Mesendoderm (in vitro differentiated cells): ENCODE measurements at regions not wholly inside any gene's neighbourhood (a gene's known extent, or its start where the extent isn't known, plus 50 kb on each side); places are given as distances from the start of the nearest gene placed in this dataset.

Experiments
- DNase-seq: peaks from one replicate; pipeline ENCODE4 v3.0.0; 2013
- H2AK5ac ChIP-seq: 2 replicates; pipeline ENCODE4 v1.6.1; 2013; ENCODE audit warnings: low read length, inconsistent platforms
- H2BK120ac ChIP-seq: 2 replicates; pipeline ENCODE4 v1.6.1; 2013; ENCODE audit warnings: low read depth, mild to moderate bottlenecking, low read length, moderate library complexity, mixed read lengths
- H2BK15ac ChIP-seq: replicated peaks from 2 replicates; pipeline ENCODE4 v1.6.1; 2013; ENCODE audit warnings: low read depth, mild to moderate bottlenecking, moderate library complexity
- H2BK5ac ChIP-seq: 2 replicates; pipeline ENCODE4 v1.6.1; 2013; ENCODE audit warnings: low read length, inconsistent platforms
- H3K18ac ChIP-seq: 2 replicates; pipeline ENCODE4 v1.6.1; 2013; ENCODE audit warnings: mild to moderate bottlenecking, low read length, mixed read lengths
- H3K23ac ChIP-seq: one replicate; pipeline ENCODE4 v1.6.1; 2013; ENCODE audit warnings: low read length
- H3K27ac ChIP-seq: 2 replicates; pipeline ENCODE4 v1.5.1; 2013; ENCODE audit warnings: low read depth, mild to moderate bottlenecking, inconsistent platforms, low read length, moderate library complexity
- H3K27me3 ChIP-seq: 2 replicates; pipeline ENCODE4 v1.6.1; 2013; ENCODE audit warnings: low read length, control low read depth, mild to moderate bottlenecking, inconsistent platforms; ENCODE audit not compliant: insufficient read depth, poor library complexity
- H3K36me3 ChIP-seq: 2 replicates; pipeline ENCODE4 v1.6.1; 2013; ENCODE audit warnings: low read length, inconsistent platforms; ENCODE audit not compliant: control insufficient read depth, insufficient read depth
- H3K4ac ChIP-seq: one replicate; pipeline ENCODE4 v1.6.1; 2013; ENCODE audit warnings: low read depth, mild to moderate bottlenecking, low read length, moderate library complexity
- H3K4me1 ChIP-seq: 2 replicates; pipeline ENCODE4 v1.6.1; 2013; ENCODE audit warnings: low read depth, low read length, inconsistent platforms; ENCODE audit not compliant: control insufficient read depth
- H3K4me2 ChIP-seq: 2 replicates; pipeline ENCODE4 v1.6.1; 2013; ENCODE audit warnings: low read length
- H3K4me3 ChIP-seq: 2 replicates; pipeline ENCODE4 v1.5.1; 2013; ENCODE audit warnings: mild to moderate bottlenecking, low read length
- H3K56ac ChIP-seq: one replicate; pipeline ENCODE4 v1.6.1; 2013; ENCODE audit warnings: low read length
- H3K79me1 ChIP-seq: 2 replicates; pipeline ENCODE4 v1.6.1; 2013; ENCODE audit warnings: low read length, inconsistent platforms
- H3K79me2 ChIP-seq: 2 replicates; pipeline ENCODE4 v1.6.1; 2013; ENCODE audit warnings: mild to moderate bottlenecking, low read length; ENCODE audit not compliant: control insufficient read depth, insufficient read depth
- H3K9ac ChIP-seq: 2 replicates; pipeline ENCODE4 v1.6.1; 2013; ENCODE audit warnings: low read length, inconsistent platforms
- H4K5ac ChIP-seq: one replicate; pipeline ENCODE4 v1.6.1; 2013; ENCODE audit warnings: low read length
- H4K8ac ChIP-seq: one replicate; pipeline ENCODE4 v1.6.1; 2013; ENCODE audit warnings: low read depth, mild to moderate bottlenecking, control low read depth, low read length, moderate library complexity
- WGBS: extraction: QIAGEN DNeasy Blood & Tissue Kit; methylation state at CpG from one replicate; pipeline ENCODE4 v1.1.7; 2013; ENCODE audit warnings: low lambda C conversion rate, missing lambda C conversion rate; ENCODE audit not compliant: insufficient coverage; ENCODE audit errors: extremely low coverage; 5-methylcytosine and 5-hydroxymethylcytosine counted together

DNA sequence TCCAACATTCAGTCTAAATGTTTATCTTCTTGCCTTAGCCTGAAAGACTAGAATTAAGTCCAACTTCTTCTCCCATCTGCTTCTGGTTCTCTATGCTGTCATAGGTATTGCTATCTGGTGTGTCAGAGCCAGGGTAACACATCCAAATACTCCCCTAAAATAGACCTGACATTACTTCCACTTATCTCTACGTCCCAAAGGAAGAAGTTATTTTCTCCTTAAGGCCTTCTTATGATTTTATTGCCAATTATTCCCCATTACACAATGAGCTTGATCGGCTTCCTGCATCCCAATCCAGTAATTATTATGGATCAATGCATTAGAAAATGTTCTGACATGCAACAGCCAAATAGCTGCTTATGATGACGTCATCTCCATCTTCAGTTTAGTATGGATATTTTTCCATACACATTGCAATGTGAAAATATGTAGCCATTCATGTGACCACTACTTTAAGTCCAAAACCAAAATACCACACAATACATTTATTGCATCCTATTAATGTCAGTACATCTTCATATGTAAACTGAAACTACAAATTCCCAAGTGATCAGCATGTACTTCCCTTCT lies 555.5 kb downstream of the MAT2B start:
- Histone ChIP-seq H3K56ac (no peak overlapping the region), H3K18ac (no peak overlapping the region), H3K23ac (no peak overlapping the region)

DNA sequence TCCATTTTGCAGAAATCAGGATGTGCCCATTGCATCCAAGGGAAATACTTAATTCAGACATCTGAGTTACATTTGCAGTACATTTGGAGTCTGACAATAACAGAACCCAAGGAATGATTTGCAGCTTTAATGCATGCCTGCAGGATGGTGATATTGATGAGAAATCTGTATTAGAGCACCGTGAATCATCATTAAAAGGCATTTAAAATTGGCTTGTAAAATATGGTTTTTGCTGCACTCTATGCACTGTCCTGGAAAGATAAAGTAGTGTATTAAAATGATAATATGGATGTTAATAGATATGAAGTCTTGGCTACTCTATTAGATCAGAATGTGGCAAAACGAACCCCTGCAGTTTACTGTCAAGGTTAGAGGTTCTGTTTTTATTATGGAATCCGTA lies 556.9 kb downstream of the MAT2B start:
- Histone ChIP-seq H2BK15ac (no peak overlapping the region), H2AK5ac (no peak overlapping the region)
- DNase-seq: no peak

More for the DNA sequence above, 555.5 kb downstream of the MAT2B start:
- H4K8ac ChIP-seq: no peak overlapping the region
- H3K4me2 ChIP-seq: no peak overlapping the region
- H3K4me3 ChIP-seq: no peak overlapping the region
- no peaks in the 10 kb centered on the region for H3K4me1 ChIP-seq
- H4K5ac ChIP-seq: no peak overlapping the region
- H3K4ac ChIP-seq: no peak overlapping the region
- no peak overlapping the region for H2BK15ac ChIP-seq
- no peak overlapping the region for H2BK120ac ChIP-seq
- H3K79me2 ChIP-seq: no peaks in the 10 kb centered on the region
- no peak overlapping the region for H2AK5ac ChIP-seq
- no peak overlapping the region for H3K9ac ChIP-seq
- H3K27me3 ChIP-seq: no peaks in the 10 kb centered on the region
- H3K79me1 ChIP-seq: no peaks in the 10 kb centered on the region
- DNase-seq: no peak
- no peak overlapping the region for H2BK5ac ChIP-seq
- no peak overlapping the region for H3K27ac ChIP-seq
- no peaks in the 10 kb centered on the region for H3K36me3 ChIP-seq
- no CpG with 5 or more reads among the region's 3 CpGs for WGBS

DNA sequence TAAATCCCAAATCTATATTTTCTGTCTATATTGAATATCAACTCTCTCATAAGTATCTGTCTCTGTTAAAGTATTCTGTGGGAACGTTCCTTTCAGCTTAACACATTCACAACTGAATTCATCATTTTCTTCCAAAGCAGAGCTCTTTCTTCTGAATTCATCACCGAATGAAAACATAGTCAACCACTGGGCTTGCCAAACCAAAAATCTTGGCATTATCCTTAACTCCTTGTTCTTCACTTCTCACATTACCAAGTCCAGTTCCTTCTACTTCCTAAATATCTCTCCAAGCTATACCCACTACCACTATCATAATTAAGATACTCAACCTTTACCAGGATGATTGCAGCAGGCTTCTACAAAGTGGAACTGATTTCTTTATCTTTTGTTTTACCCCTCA lies 559.8 kb downstream of the MAT2B start:
- Histone ChIP-seq H3K36me3 (no peaks in the 10 kb centered on the region), H3K79me1 (no peaks in the 10 kb centered on the region), H3K23ac (no peak overlapping the region), H3K4ac (no peak overlapping the region), H2BK5ac (no peak overlapping the region), H3K4me1 (no peaks in the 10 kb centered on the region), H3K9ac (no peak overlapping the region), H3K56ac (no peak overlapping the region), H3K4me3 (no peak overlapping the region), H3K18ac (no peak overlapping the region), H3K79me2 (no peaks in the 10 kb centered on the region), H2BK15ac (no peak overlapping the region), H3K27me3 (no peaks in the 10 kb centered on the region), H3K27ac (no peak overlapping the region), H2BK120ac (no peak overlapping the region), H4K8ac (no peak overlapping the region), H2AK5ac (no peak overlapping the region), H3K4me2 (no peak overlapping the region), H4K5ac (no peak overlapping the region)
- WGBS: no CpG with 5 or more reads among the region's 2 CpGs
- no peak for DNase-seq

More for the DNA sequence above, 556.9 kb downstream of the MAT2B start:
- no peaks in the 10 kb centered on the region for H3K27me3 ChIP-seq
- no peaks in the 10 kb centered on the region for H3K79me2 ChIP-seq
- H3K36me3 ChIP-seq: no peaks in the 10 kb centered on the region
- H3K4me1 ChIP-seq: no peaks in the 10 kb centered on the region
- H4K5ac ChIP-seq: no peak overlapping the region
- H3K79me1 ChIP-seq: no peaks in the 10 kb centered on the region
- no peak overlapping the region for H3K4me2 ChIP-seq
- no peak overlapping the region for H3K27ac ChIP-seq
- H4K8ac ChIP-seq: no peak overlapping the region
- H3K9ac ChIP-seq: no peak overlapping the region
- no peak overlapping the region for H2BK120ac ChIP-seq
- H3K56ac ChIP-seq: no peak overlapping the region
- no peak overlapping the region for H3K4me3 ChIP-seq
- no peak overlapping the region for H2BK5ac ChIP-seq
- H3K23ac ChIP-seq: no peak overlapping the region
- WGBS: no CpG with 5 or more reads among the region's 3 CpGs
- H3K4ac ChIP-seq: no peak overlapping the region
- H3K18ac ChIP-seq: no peak overlapping the region

DNA sequence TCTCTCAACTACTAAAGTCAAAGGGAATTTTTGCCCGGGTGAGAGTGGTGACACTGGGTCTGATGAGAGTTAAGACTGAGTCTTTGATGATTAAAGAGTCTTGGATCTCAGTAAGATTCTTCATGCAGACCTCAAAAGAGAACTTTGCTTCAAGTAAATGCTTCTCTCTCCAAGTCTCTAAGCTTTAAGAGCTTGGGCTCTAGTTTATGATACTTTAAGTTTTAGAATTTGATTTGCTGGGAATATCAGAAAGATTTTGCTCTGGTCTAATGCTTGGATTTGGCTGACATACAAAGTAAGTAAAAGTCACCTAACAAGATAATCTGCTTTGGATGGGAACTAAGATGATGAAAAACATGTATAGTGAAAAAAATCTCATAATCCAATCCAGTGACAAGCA lies 566.3 kb downstream of the MAT2B start:
- Histone ChIP-seq H4K8ac (no peak overlapping the region), H2BK120ac (no peak overlapping the region), H3K27me3 (no peaks in the 10 kb centered on the region), H2AK5ac (no peak overlapping the region), H3K18ac (no peak overlapping the region), H3K4me1 (no peaks in the 10 kb centered on the region), H3K4me3 (no peak overlapping the region), H3K56ac (no peak overlapping the region), H3K4me2 (no peak overlapping the region), H3K9ac (no peak overlapping the region), H2BK5ac (no peak overlapping the region), H3K4ac (no peak overlapping the region), H3K79me1 (no peaks in the 10 kb centered on the region), H3K79me2 (no peaks in the 10 kb centered on the region), H3K36me3 (no peaks in the 10 kb centered on the region), H4K5ac (no peak overlapping the region), H2BK15ac (no peak overlapping the region), H3K23ac (no peak overlapping the region), H3K27ac (no peak overlapping the region)
- no peak for DNase-seq
- no CpG with 5 or more reads among the region's 1 CpG for WGBS

DNA sequence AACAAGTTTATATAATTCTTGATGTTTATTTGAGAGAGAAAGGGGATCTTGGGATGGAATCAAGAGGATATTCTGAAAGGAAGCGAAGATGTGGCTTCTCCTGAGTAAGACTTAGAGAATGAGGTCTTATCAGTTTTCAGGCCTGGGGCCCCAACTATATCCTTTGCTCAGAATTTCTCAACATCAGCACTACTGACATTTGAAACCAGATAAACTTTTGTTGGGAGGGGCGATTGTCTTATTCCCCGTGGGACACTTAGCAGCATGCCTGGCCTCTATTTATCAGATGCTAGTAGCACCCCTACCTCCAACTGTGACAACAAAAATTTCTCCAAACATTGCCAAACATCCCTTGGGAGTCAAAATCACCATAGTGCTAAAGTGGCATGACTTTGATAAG lies 567.7 kb downstream of the MAT2B start:
- no peak overlapping the region for H3K4me3 ChIP-seq
- no peak overlapping the region for H2AK5ac ChIP-seq
- H3K4me2 ChIP-seq: no peak overlapping the region
- no peaks in the 10 kb centered on the region for H3K27me3 ChIP-seq
- H4K8ac ChIP-seq: no peak overlapping the region
- no CpG with 5 or more reads among the region's 3 CpGs for WGBS
- H3K23ac ChIP-seq: no peak overlapping the region
- H3K79me2 ChIP-seq: no peaks in the 10 kb centered on the region
- H3K18ac ChIP-seq: no peak overlapping the region
- no peak overlapping the region for H2BK15ac ChIP-seq
- no peak overlapping the region for H3K4ac ChIP-seq
- no peak overlapping the region for H4K5ac ChIP-seq
- no peak overlapping the region for H2BK5ac ChIP-seq
- no peak overlapping the region for H3K9ac ChIP-seq
- no peaks in the 10 kb centered on the region for H3K79me1 ChIP-seq
- H3K56ac ChIP-seq: no peak overlapping the region
- H2BK120ac ChIP-seq: no peak overlapping the region
- H3K36me3 ChIP-seq: no peaks in the 10 kb centered on the region
- DNase-seq: peak; percentile 63
- H3K4me1 ChIP-seq: no peaks in the 10 kb centered on the region
- no peak overlapping the region for H3K27ac ChIP-seq

DNA sequence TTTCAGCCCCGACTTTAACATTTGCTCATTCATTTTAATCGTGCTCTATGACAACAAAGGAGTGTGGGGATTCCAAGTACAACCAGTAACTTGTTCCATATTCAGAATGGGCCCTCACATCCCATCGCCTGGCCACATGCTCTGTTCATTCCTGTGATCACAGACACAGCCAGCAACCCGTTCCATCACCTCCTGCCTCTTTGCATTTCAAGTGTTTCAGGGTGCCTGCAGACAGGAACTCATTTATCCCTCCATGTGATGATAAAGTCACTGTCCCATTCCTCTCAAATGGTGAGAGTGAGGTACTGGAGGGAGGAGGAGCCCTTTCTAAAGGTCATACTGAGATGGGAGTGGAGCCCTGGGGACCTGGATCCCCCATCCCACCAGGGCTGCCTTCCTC lies 571.1 kb downstream of the MAT2B start:
- H3K4me2 ChIP-seq: no peak overlapping the region
- DNase-seq: peak; percentile 59
- H2BK120ac ChIP-seq: no peak overlapping the region
- H3K23ac ChIP-seq: no peak overlapping the region
- H3K79me2 ChIP-seq: no peaks in the 10 kb centered on the region
- H2BK15ac ChIP-seq: no peak overlapping the region
- H4K8ac ChIP-seq: no peak overlapping the region
- no peaks in the 10 kb centered on the region for H3K27me3 ChIP-seq
- no peaks in the 10 kb centered on the region for H3K79me1 ChIP-seq
- no peak overlapping the region for H3K56ac ChIP-seq
- H2AK5ac ChIP-seq: no peak overlapping the region
- WGBS: no CpG with 5 or more reads among the region's 4 CpGs
- H3K18ac ChIP-seq: no peak overlapping the region
- H4K5ac ChIP-seq: no peak overlapping the region
- H3K4ac ChIP-seq: no peak overlapping the region
- no peak overlapping the region for H2BK5ac ChIP-seq
- no peaks in the 10 kb centered on the region for H3K4me1 ChIP-seq
- H3K4me3 ChIP-seq: no peak overlapping the region
- no peak overlapping the region for H3K27ac ChIP-seq
- no peaks in the 10 kb centered on the region for H3K36me3 ChIP-seq
- no peak overlapping the region for H3K9ac ChIP-seq
